NCI-H226 (cell line): ENCODE measurements at regions not wholly inside any gene's neighbourhood (a gene's known extent, or its start where the extent isn't known, plus 50 kb on each side); places are given as distances from the start of the nearest gene placed in this dataset.
A peak's percentile ranks its signal among the peaks of the same experiment; 100 is the strongest.
"Not testable (repeated sequence)": the region's sequence is repeated elsewhere in the genome, so short reads cannot be mapped to it uniquely, and the experiment has no call there.

Source experiments
- DNase-seq: peaks from one replicate; pipeline ENCODE4 v3.0.0-alpha.2; 2015

GRCh38 chr5:168118042-168118668, 173.3 kb upstream of the WWC1 start:
- no peak for DNase-seq

- no peak for DNase-seq
Observed at GRCh38 chr5:168120401-168121137, 170.9 kb upstream of the WWC1 start.

GRCh38 chr5:168121138-168121494, 170.3 kb upstream of the WWC1 start:
- DNase-seq = no peak

- DNase-seq = no peak
Observed at GRCh38 chr5:168123631-168124528, 167.6 kb upstream of the WWC1 start.

- DNase-seq = no peak
Observed at GRCh38 chr5:168125445-168126199, 165.8 kb upstream of the WWC1 start.

DNA sequence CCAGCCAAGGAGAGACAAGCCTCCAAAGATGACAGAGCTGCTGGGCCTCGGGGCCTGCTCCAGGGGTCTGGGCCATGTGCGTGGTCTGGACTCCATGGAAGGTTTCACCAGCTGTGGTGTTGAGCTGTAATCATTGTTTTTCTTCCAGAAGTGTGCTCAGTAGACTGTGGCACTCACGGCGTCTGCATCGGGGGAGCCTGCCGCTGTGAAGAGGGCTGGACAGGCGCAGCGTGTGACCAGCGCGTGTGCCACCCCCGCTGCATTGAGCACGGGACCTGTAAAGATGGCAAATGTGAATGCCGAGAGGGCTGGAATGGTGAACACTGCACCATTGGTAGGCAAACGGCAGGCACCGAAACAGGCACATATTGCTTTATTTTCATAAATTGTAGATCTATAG, 164.8 kb upstream of the WWC1 start:
- DNase-seq = no peak

DNA sequence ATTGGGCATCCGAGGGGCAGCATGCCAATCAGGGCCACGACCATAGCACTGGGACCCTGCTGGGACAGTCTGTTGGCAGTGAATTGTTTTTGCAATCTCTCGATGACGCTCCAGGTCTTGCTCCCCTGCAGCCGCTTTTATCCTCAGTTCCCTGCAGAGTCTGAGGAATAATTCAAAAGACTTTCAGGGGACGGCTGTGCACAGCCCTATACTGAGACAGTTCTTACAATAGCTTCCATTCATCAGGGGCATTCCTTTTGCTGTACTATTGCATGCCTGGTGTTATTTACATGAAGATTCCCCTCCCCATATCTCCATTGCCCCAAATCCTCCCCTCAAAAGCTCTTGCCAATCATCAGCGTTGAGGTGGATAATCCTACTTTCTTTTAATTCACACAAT, 163.3 kb upstream of the WWC1 start:
- DNase-seq = no peak

DNA sequence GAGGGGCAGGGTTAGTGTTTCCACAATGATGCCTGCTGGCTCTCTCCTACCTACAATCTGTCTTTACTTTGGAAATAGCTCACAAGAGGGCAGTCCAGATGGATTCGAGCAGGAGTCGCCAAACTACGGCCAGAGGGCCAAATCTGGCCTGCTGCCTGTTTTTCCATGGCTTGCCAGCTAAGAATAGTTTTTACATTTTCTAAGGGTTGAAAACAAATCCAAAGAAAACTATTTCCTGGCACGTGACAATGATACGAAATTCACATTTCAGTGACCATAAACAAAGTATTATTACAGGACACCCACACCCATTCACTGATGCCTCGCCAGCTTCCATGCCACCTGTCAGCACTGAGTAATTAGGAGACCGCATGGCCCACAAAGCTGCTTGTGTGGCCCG, 162.9 kb upstream of the WWC1 start:
- no peak for DNase-seq

- no peak for DNase-seq
Observed at GRCh38 chr5:168131519-168131918, 159.9 kb upstream of the WWC1 start.

- DNase-seq = peak; percentile 18
Observed at GRCh38 chr5:168132241-168132641, 159.2 kb upstream of the WWC1 start.

GRCh38 chr5:168135897-168136296, 155.5 kb upstream of the WWC1 start:
- DNase-seq = no peak

DNA sequence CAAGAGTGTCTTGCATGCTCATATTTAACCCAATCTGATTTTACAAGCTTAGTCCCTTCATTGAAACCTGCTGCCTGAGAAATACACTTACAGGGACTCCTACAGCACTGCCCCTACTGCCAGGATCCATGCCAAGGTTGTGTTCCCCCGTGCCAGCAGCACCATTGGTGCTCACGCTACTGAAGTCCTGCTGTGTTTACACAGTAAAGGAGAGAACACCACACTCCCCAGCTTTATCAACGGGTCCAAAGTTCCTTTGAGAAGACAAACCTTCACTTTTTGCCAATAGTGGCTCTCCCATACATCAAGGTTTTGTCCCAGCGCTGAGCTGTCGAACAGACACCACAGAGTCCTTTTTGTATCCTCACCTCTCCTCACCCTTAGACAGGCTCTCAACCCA, 155.1 kb upstream of the WWC1 start:
- no peak for DNase-seq

- no peak for DNase-seq
Observed at GRCh38 chr5:168137265-168137664, 154.2 kb upstream of the WWC1 start.

GRCh38 chr5:168140241-168140640, 151.2 kb upstream of the WWC1 start:
- no peak for DNase-seq

- no peak for DNase-seq
Observed at GRCh38 chr5:168142402-168142801, 149.0 kb upstream of the WWC1 start.

- not testable (repeated sequence) for DNase-seq
Observed at GRCh38 chr5:168143521-168143920, 147.9 kb upstream of the WWC1 start.

GRCh38 chr5:168147106-168147505, 144.3 kb upstream of the WWC1 start:
- DNase-seq = no peak

- DNase-seq = no peak
Observed at GRCh38 chr5:168147568-168148360, 143.7 kb upstream of the WWC1 start.

GRCh38 chr5:168151041-168151440, 140.4 kb upstream of the WWC1 start:
- no peak for DNase-seq

GRCh38 chr5:168152660-168153059, 138.8 kb upstream of the WWC1 start:
- no peak for DNase-seq

DNA sequence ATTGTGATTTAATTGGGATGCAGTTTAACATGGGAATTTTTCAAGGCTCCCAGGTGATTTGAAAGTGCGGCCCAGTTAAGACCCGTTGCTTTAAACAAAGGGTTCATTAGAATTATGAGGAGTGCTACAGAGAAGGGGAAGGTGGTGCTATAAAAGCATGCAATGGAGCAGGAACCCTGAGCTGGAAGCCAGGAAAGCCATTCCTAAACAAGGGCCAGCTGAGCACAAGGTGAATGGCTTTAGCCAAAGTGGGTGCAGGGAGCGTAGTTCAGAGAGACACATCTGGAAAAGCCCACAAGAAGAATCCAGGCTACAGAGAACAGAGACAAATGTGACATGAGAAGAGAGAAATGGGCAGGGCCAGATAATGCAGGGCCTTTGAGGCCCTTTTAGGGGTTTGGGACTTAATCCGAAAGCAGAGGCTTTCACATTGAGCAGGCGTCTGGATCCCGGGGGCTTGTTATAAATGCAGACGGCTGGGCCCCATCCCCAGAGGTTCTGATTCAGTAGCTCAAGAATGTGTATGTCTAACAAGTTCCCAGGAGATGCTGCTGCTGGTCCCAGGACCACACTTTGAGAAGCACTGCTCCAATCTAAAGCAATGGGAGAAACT, 138.1 kb upstream of the WWC1 start:
- no peak for DNase-seq

DNA sequence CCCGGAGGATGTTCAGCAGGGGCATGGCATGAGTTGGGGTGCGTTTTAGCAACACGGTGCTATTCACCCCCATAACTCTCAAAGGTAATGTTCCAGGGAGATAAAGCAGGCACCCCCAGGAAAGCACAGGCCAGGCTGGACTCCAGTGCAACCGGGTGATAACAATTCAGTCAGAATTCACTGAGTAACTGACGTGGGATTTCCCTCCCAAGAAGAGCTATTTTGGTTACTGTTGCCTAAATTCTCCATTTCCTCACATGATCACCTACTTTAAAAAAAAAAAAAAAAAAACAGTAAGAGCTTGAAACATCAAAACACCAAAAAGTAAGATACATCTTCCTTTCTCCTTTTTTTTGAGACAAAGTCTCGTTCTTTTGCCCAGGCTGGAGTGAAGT, 137.6 kb upstream of the WWC1 start:
- no peak for DNase-seq
